HG03039 (cell line): ENCODE measurements at regions not wholly inside any gene's neighbourhood (a gene's known extent, or its start where the extent isn't known, plus 50 kb on each side); places are given as distances from the start of the nearest gene placed in this dataset.
"Not testable (repeated sequence)": the region's sequence is repeated elsewhere in the genome, so short reads cannot be mapped to it uniquely, and the experiment has no call there.

Source experiments
- ATAC-seq: cut with Tn5 transposase; IDR thresholded peaks from one replicate; pipeline ENCODE4 v1.9.1; 2021; ENCODE audit warnings: mild to moderate bottlenecking, moderate library complexity; ENCODE audit not compliant: unreplicated experiment

GRCh38 chr17:71106056-71106455, 936.7 kb downstream of the KCNJ2 start:
- not testable (repeated sequence) for ATAC-seq

GRCh38 chr17:71107136-71107535, 937.8 kb downstream of the KCNJ2 start:
- ATAC-seq, result no peak

GRCh38 chr17:71109697-71110096, 940.4 kb downstream of the KCNJ2 start:
- no peak for ATAC-seq

GRCh38 chr17:71110326-71110725, 941.0 kb downstream of the KCNJ2 start:
- no peak for ATAC-seq

GRCh38 chr17:71111460-71111859, 942.1 kb downstream of the KCNJ2 start:
- ATAC-seq, result no peak

GRCh38 chr17:71111934-71112333, 942.6 kb downstream of the KCNJ2 start:
- ATAC-seq, result no peak

- ATAC-seq, result no peak
Measured at GRCh38 chr17:71113347-71113746, 944.0 kb downstream of the KCNJ2 start.

- no peak for ATAC-seq
Measured at GRCh38 chr17:71114911-71115668, 945.8 kb downstream of the KCNJ2 start.

GRCh38 chr17:71115669-71115972, 946.3 kb downstream of the KCNJ2 start:
- no peak for ATAC-seq

- ATAC-seq, result no peak
Measured at GRCh38 chr17:71117466-71117865, 948.1 kb downstream of the KCNJ2 start.

- ATAC-seq, result no peak
Measured at GRCh38 chr17:71118039-71118438, 948.7 kb downstream of the KCNJ2 start.

GRCh38 chr17:71127416-71127815, 958.1 kb downstream of the KCNJ2 start:
- no peak for ATAC-seq

GRCh38 chr17:71142333-71142732, 973.0 kb downstream of the KCNJ2 start:
- no peak for ATAC-seq

- no peak for ATAC-seq
Measured at GRCh38 chr17:71145486-71145885, 975.3 kb upstream of the SOX9 start.

- no peak for ATAC-seq
Measured at GRCh38 chr17:71147906-71148305, 972.9 kb upstream of the SOX9 start.

- ATAC-seq, result no peak
Measured at GRCh38 chr17:71149607-71150006, 971.2 kb upstream of the SOX9 start.

GRCh38 chr17:71157297-71157696, 963.5 kb upstream of the SOX9 start:
- no peak for ATAC-seq

GRCh38 chr17:71158437-71158836, 962.4 kb upstream of the SOX9 start:
- no peak for ATAC-seq

GRCh38 chr17:71163121-71163812, 957.6 kb upstream of the SOX9 start:
- ATAC-seq, result no peak

- ATAC-seq, result no peak
Measured at GRCh38 chr17:71163813-71164122, 957.1 kb upstream of the SOX9 start.

GRCh38 chr17:71164561-71164960, 956.3 kb upstream of the SOX9 start:
- no peak for ATAC-seq

GRCh38 chr17:71166311-71166710, 954.5 kb upstream of the SOX9 start:
- ATAC-seq, result no peak
